ENCODE measurements at regions not wholly inside any gene's neighbourhood (a gene's known extent, or its start where the extent isn't known, plus 50 kb on each side); places are given as distances from the start of the nearest gene placed in this dataset.

DNA sequence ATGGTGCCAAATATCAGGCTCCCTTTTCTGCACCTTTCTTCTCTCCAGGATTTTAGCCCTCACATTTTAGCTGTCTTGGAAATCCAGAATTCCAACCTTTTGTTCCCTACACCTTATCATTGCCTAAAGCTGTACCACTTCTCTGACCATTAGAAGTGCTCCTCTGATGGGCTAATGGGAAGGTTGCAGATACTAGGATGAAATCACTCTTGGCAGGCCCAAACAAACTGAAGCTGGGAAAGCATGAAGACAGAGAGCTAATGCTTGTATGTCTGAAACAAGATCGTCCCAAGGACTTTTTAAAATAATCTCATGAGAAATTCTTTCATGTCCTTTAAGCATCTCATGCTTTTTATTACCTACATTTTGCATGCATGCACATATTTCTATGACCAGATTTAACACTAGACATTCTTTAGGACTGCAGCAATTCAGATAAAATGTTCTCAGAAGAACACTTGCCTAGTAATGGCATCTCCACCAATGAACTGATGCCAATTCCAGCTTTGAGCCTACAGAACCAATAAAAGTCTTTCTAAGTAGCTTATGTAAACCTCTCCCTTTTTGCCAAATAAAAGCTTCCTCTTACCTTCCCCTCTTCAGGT is 98.4 kb upstream of the OSR1 start:
- DNase-seq (ENCODE audit: low read depth, low spot score), result no peak

DNA sequence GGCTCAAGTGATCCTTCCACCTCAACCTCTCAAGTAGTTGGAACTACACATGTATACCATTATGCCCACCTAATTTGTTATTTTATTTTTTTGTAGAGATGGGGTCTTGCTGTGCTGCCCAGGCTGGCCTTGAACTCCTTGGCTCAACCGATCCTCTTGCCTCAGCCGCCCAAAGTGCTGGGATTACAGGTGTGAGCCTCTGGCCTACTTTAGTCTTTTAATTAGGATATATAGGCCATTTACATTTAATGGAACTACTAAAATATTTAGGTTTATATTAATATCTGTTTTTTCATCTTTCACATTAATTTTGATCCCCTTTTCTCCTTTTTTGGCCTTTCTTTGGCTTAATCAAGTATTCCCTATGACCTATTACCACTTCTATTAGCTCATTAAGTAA is 95.7 kb upstream of the OSR1 start:
- DNase-seq (ENCODE audit: low read depth, low spot score), result no peak

DNA sequence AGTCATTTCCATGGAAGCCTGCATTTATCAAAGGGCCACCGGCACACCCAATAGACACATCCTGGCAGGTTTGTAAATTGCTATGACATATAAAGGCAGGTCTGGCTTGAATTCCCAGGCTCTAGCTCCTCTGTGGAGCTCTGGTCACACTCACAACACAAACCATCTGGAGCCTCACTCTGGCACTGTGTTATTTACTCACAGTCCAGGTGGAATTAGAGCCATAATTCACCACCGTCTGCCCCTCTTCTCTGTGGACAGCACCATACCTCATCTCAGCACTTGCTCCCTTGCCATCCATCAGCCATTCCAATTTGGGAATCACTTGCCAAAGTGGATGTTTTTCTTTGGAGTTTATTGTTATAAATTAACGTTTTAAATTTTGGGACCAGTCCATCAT is 84.3 kb upstream of the OSR1 start:
- no peak for DNase-seq (ENCODE audit: low read depth, low spot score)

DNA sequence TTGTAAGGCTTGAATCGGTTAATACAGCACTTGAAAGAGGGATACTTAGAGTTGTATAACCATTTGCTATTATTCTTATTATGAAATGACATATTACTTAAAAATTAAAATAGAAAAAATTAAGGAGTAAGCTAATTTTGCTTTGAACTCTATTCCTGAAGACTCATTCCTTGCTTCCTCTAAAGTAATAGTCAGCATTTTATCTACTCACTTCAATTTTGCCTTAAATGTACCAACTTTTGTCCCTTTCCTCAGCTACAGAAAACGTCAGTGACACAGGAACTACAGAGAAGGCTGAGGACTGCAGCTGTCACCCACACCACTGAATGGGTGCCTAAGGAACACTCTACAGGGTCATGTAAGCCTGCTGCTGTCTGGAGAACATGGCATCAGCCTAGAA is 80.7 kb upstream of the OSR1 start:
- DNase-seq (ENCODE audit: low read depth, low spot score), result no peak

DNA sequence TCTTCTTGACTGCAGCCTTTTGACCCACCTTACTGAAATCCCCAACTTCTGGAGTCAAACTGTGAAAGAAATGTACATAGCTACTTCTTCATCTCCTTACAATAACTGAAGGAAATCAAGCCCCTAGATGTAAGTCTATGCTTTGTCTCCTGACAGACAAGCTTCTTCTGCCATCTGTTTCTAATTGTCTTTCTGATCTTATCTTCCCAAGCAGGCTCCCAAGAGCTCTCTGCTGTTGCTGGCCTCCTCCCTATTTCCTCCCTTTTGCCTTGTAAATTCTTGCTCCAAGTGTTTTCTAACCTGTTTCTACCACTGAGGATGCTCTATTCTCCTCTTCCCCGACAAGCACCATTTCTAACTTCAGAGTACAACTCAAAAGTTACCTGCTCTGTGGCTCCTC is 77.4 kb upstream of the OSR1 start:
- DNase-seq (ENCODE audit: low read depth, low spot score), result no peak

DNA sequence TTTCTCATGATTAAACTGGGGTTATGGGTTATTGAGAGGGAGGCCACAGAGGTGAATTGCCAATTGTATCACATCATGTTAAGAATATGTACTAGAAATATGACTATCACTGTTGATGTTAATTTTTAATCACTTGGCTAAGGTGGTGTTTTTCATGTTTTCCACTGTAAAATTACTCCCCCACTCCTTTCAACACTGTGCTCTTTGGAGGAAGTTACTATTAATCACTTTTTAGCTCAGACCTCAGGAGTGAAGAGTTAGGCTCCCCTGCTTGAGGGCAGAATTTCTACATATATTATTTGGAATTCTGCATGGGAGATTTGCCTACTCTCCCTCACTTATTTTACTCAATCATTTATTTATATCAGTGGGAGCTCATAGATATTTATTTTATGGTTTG is 76.0 kb upstream of the OSR1 start:
- no peak for DNase-seq (ENCODE audit: low read depth, low spot score)

DNA sequence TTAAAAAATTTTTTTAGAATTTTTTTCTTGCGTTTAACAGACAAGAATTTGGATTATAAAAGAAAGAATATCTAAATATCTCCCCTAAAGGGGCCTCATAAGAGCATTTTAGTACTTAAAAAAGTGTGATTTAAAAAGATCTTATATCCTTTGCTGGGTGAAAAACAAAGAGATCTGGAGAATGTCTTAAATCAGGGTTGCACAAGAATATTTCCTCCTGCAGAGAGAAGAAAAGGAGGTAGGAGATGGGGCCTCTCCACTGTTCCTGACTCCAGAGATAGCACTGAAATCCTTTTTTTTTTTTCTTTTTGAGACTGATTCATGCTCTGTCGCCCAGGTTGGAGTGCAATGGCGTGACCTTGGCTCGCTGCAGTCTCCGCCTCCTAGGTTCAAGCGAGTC is 68.5 kb upstream of the OSR1 start:
- DNase-seq (ENCODE audit: low read depth, low spot score), result no peak

DNA sequence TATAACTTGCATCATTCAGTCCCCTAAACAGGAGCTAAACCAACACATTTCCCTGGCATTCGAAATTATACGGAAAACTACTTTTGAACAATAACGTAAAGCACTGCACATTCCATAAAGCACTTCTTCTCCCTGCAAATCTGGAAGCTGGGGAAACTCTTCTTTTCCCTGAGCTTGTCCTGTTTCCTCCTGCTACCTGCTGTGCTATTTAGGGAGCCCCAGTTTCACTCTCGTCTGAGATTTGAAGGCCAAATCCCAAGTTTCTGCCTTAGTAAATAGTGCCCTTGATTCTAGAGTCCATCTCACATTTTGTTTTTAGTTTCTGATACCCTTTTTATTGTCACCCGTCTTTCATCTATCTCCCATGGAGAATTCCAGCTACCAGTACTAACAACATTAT is 67.7 kb upstream of the OSR1 start:
- DNase-seq (ENCODE audit: low read depth, low spot score), result no peak

DNA sequence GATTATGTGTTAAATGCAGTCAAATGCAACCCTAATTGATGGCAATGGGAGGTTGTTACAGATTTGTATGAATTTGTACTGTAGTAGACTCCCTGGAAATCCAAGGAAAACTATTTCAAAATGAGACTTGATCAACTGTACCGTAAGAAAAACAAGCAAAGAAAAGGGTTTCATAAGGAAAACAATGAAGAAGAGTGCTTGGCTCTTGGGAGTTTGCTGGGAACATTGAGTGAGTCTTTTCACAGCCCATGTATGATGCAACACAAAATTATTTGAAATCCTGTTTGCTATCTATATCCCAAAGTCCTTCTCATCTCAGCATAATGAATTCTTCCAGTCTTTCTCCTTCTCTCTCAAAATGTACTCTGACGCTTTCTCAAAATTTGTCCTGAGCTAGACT is 67.0 kb upstream of the OSR1 start:
- no peak for DNase-seq (ENCODE audit: low read depth, low spot score)

DNA sequence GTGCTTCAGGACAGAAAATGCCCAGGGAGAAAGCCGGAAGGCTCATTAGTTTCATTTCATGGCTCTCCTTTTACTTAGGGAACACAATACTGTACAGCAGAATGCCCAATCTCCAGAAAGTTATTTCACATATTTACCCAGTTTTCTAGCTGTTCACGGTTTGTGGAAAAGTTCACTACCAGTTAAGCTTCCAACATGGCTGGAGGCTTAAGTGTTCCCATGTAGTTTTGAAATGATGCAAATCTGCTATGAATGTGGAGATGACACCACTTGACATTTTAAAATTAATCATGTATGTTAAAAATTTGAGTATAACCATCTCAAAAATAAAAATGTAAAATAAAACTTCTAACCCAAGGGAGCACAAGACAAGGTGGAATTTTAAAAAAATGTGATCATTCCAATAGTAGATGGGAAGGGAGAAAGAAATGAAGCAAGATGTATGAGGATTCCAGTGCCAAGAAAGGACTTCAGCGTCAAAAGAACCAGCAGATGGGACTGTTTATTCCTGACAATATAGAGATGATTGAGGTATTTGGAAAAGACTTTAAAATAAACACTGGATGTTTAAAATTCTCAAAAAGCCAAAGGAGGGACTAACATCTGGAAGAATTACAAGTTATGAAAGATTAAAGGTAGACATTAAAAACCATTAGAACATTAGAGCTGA is 60.9 kb upstream of the OSR1 start:
- no peak for DNase-seq (ENCODE audit: low read depth, low spot score)

DNA sequence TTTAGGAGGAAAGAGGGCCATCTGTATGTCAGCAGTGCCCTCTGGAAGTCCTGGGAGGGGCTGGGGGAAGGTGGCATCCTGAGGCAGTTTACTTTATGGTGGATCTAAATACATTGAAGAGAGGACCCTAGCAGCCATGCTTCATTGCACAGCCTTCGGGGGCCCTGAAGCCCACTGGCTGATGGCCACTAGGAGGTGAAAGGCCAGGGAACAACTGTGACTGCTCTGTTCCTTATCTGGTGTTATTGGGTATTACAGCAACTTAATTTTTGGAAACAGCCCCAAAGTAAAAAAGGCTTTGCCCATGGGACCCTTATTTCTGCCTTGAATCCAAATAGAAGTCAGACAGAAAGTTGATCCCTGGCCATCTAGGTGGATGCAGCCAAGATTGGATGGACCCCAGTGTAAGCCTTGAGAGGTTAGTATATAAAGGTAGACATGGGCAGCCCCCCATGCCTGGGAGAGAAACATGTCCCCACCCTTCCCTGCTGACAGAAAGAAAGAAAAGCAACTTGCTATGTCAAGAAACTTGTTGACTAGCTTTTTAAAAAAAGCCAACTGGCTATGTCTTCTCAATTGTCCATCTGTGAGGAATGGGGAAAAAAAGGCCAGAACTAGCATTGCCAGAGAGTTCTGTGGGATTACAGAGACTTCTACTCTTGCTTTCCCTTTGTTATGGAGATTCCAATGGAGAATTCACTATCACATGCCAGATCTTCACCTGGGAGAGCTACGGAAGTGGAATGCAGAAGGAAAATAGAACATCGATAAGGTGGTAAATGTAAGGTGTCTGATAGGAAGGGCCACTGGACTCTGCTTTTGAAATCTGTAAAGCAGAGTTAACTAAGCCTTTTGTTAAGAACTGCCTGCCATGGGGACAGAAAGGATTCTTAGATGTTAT is 58.6 kb upstream of the OSR1 start:
- peak; percentile 8 for DNase-seq (ENCODE audit: low read depth, low spot score)

DNA sequence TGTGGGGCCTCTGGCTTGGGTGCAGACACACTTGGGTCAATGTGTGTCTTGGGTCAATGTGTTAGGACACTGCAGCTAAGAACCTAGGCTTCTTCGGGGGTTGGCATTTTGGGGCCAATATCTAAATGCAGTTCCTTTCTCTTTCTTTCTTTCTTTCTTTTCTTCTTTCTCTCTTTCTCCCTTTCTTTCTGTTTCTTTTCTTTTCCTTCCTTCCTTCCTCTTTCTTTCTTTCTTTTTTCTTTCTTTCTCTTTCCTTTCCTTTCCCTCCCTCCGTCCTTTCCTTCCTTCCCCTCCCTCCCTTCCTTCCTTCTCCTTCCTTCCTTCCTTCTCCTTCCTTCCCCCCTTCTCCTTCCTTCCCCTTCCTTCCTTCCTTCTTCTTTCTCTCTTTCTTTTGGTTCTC is 57.7 kb upstream of the OSR1 start:
- no peak for DNase-seq (ENCODE audit: low read depth, low spot score)

DNA sequence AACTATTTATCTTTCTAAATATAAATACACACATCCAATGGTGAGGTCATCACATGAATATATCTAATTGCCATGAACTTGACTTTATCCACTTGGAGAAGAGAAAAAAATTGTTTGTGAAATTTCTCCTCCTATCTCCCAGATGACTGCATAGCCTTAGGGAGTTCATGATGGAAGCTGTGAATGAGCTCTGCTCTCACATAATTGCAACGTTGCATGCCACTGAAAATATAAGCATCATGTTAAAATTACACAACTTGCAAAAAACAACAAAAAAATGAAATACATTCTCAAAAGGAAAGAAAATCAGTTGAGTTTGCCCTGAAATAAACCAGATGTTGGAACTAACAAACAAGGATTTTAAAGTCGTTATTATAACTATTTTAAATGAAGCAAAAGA is 50.6 kb upstream of the OSR1 start:
- DNase-seq (ENCODE audit: low read depth, low spot score), result no peak

DNA sequence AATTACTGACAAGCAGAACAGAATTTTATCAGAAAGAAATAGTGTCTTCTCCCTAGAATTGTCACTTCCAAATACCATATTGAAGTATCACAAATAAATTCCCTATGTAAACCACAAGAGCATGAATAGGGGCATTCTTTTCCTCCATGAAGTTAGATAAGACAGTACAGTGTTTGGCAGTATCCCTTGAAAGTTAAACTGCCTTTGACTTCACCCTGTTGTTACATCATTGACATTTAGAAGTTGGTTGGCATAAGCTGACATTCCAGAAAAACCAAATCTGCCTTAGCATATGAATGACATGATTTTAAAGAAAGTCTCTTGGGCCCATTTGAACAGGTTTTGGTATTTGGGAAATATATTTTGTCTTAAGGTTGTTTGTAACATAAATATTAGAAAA is 50.2 kb upstream of the OSR1 start:
- no peak for DNase-seq (ENCODE audit: low read depth, low spot score)

Data from ELF-1 (cell line).